ENCODE measurements at regions not wholly inside any gene's neighbourhood (a gene's known extent, or its start where the extent isn't known, plus 50 kb on each side); places are given as distances from the start of the nearest gene placed in this dataset.
"Not testable (repeated sequence)": the region's sequence is repeated elsewhere in the genome, so short reads cannot be mapped to it uniquely, and the experiment has no call there.

- DNase-seq: peak; percentile 80
These were observed 62.6 kb upstream of the CDR2 start for GRCh38 chr16:22436823-22437652.

GRCh38 chr16:22436326-22436822 is 62.0 kb upstream of the CDR2 start:
- not testable (repeated sequence) for DNase-seq

GRCh38 chr16:22431314-22431713 is 56.9 kb upstream of the CDR2 start:
- DNase-seq: not testable (repeated sequence)

GRCh38 chr16:22428654-22429053 is 54.2 kb upstream of the CDR2 start:
- DNase-seq: no peak

GRCh38 chr16:22427556-22427955 is 53.1 kb upstream of the CDR2 start:
- no peak for DNase-seq

GRCh38 chr16:22425847-22426246 is 51.4 kb upstream of the CDR2 start:
- no peak for DNase-seq

GRCh38 chr16:22425036-22425801 is 50.8 kb upstream of the CDR2 start:
- peak; percentile 28 for DNase-seq

GRCh38 chr16:22424161-22424937 is 49.9 kb upstream of the CDR2 start:
- DNase-seq: peak; percentile 45

Data from EL (cell line).